ENCODE measurements at regions not wholly inside any gene's neighbourhood (a gene's known extent, or its start where the extent isn't known, plus 50 kb on each side); places are given as distances from the start of the nearest gene placed in this dataset.

GRCh38 chr3:160162440-160162839 is 62.8 kb upstream of the C3orf80 start:
- TF ChIP-seq, protein P1, sequence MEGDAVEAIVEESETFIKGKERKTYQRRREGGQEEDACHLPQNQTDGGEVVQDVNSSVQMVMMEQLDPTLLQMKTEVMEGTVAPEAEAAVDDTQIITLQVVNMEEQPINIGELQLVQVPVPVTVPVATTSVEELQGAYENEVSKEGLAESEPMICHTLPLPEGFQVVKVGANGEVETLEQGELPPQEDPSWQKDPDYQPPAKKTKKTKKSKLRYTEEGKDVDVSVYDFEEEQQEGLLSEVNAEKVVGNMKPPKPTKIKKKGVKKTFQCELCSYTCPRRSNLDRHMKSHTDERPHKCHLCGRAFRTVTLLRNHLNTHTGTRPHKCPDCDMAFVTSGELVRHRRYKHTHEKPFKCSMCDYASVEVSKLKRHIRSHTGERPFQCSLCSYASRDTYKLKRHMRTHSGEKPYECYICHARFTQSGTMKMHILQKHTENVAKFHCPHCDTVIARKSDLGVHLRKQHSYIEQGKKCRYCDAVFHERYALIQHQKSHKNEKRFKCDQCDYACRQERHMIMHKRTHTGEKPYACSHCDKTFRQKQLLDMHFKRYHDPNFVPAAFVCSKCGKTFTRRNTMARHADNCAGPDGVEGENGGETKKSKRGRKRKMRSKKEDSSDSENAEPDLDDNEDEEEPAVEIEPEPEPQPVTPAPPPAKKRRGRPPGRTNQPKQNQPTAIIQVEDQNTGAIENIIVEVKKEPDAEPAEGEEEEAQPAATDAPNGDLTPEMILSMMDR (conservative IDR thresholded peaks at IDR 0.05; ENCODE audit: low read length) = no peak
- TF ChIP-seq EZH2phosphoT487 (IDR thresholded peaks at IDR 0.05; ENCODE audit: borderline replicate concordance, low read depth, low read length) = no peak
